HS-27A (cell line): ENCODE measurements at regions not wholly inside any gene's neighbourhood (a gene's known extent, or its start where the extent isn't known, plus 50 kb on each side); places are given as distances from the start of the nearest gene placed in this dataset.

Experiments used
- DNase-seq: peaks from one replicate; pipeline ENCODE4 v3.0.0-alpha.2; 2012; ENCODE audit warnings: low read depth, missing footprints

GRCh38 chr1:244265507-244265906 lies 186.2 kb downstream of the ADSS2 start:
- no peak for DNase-seq

- DNase-seq = no peak
Observed at GRCh38 chr1:244269169-244269568, 182.5 kb downstream of the ADSS2 start.

GRCh38 chr1:244271004-244271403 lies 180.7 kb downstream of the ADSS2 start:
- no peak for DNase-seq

GRCh38 chr1:244271691-244272308 lies 179.9 kb downstream of the ADSS2 start:
- no peak for DNase-seq

GRCh38 chr1:244272471-244273261 lies 179.0 kb downstream of the ADSS2 start:
- peak; percentile 80 for DNase-seq

GRCh38 chr1:244273262-244273844 lies 178.4 kb downstream of the ADSS2 start:
- no peak for DNase-seq

GRCh38 chr1:244273845-244274619 lies 177.7 kb downstream of the ADSS2 start:
- peak; percentile 95 for DNase-seq

GRCh38 chr1:244276646-244277045 lies 175.1 kb downstream of the ADSS2 start:
- DNase-seq = no peak

GRCh38 chr1:244280201-244280600 lies 171.5 kb downstream of the ADSS2 start:
- DNase-seq = no peak

- DNase-seq = no peak
Observed at GRCh38 chr1:244280859-244281258, 170.8 kb downstream of the ADSS2 start.

- no peak for DNase-seq
Observed at GRCh38 chr1:244283772-244284171, 167.9 kb downstream of the ADSS2 start.

- DNase-seq = no peak
Observed at GRCh38 chr1:244284641-244285156, 167.0 kb downstream of the ADSS2 start.

- no peak for DNase-seq
Observed at GRCh38 chr1:244286341-244286740, 165.4 kb downstream of the ADSS2 start.

- DNase-seq = no peak
Observed at GRCh38 chr1:244287726-244288125, 164.0 kb downstream of the ADSS2 start.

- DNase-seq = no peak
Observed at GRCh38 chr1:244288663-244289062, 163.0 kb downstream of the ADSS2 start.

- no peak for DNase-seq
Observed at GRCh38 chr1:244289991-244290785, 161.5 kb downstream of the ADSS2 start.

GRCh38 chr1:244291236-244292201 lies 160.2 kb downstream of the ADSS2 start:
- DNase-seq = no peak

- no peak for DNase-seq
Observed at GRCh38 chr1:244294599-244295224, 157.0 kb downstream of the ADSS2 start.

GRCh38 chr1:244296003-244296402 lies 155.7 kb downstream of the ADSS2 start:
- DNase-seq = no peak

GRCh38 chr1:244296447-244296846 lies 155.3 kb downstream of the ADSS2 start:
- DNase-seq = no peak
